ENCODE measurements at regions not wholly inside any gene's neighbourhood (a gene's known extent, or its start where the extent isn't known, plus 50 kb on each side); places are given as distances from the start of the nearest gene placed in this dataset.

GRCh38 chrX:39176105-39176504 lies 374.8 kb downstream of the MID1IP1 start (continued):
- TF ChIP-seq RAD21 (IDR thresholded peaks at IDR 0.05) = no peak

- no peaks in the 10 kb centered on the region for H3K27me3 ChIP-seq (ENCODE audit: control insufficient read depth in 4 of 4, insufficient read depth in 4 of 4, low read length in 3 of 4)
- WGBS = 86% methylated on average over 1 of the region's 1 CpG
- TF ChIP-seq ATF3 (IDR thresholded peaks at IDR 0.05) = no peak
- no peak for TF ChIP-seq NR2F2 (IDR thresholded peaks at IDR 0.05)
- TF ChIP-seq CTCF (IDR thresholded peaks at IDR 0.05; ENCODE audit: low read depth, low read length, missing input control) = no peak
- TF ChIP-seq REST (IDR thresholded peaks at IDR 0.05) = no peak
- no peak for TF ChIP-seq SP1 (IDR thresholded peaks at IDR 0.05)
- no peak for TF ChIP-seq TAF1 (conservative IDR thresholded peaks at IDR 0.05)
- TF ChIP-seq MAX (IDR thresholded peaks at IDR 0.05) = no peak
- no peak for TF ChIP-seq YY1 (IDR thresholded peaks at IDR 0.05)
- TF ChIP-seq EGR1 (IDR thresholded peaks at IDR 0.05; ENCODE audit: low read depth in 2 of 2) = no peak
- TF ChIP-seq ZBTB33 (IDR thresholded peaks at IDR 0.05) = no peak
- no peak for TF ChIP-seq HNF4A (conservative IDR thresholded peaks at IDR 0.05)
- TF ChIP-seq JUND (IDR thresholded peaks at IDR 0.05) = no peak
- no peak for TF ChIP-seq RXRA (IDR thresholded peaks at IDR 0.05)
- TF ChIP-seq FOXA1 (IDR thresholded peaks at IDR 0.05) = no peak
- TF ChIP-seq RAD21 (IDR thresholded peaks at IDR 0.05) = no peak
- TF ChIP-seq FOXA2 (IDR thresholded peaks at IDR 0.05) = no peak
- TF ChIP-seq HNF4G (IDR thresholded peaks at IDR 0.05) = no peak
- TF ChIP-seq GABPA (IDR thresholded peaks at IDR 0.05 in 1 of 2, conservative IDR thresholded peaks at IDR 0.05 in 1 of 2) = no peak
Measured at GRCh38 chrX:39189431-39189830, 388.2 kb downstream of the MID1IP1 start.

More at GRCh38 chrX:39189431-39189830, 388.2 kb downstream of the MID1IP1 start:
- H3K4me3 ChIP-seq (ENCODE audit: low read depth in 1 of 3, low read length in 3 of 3) = no peak overlapping the region
- no peaks in the 10 kb centered on the region for H3K36me3 ChIP-seq (ENCODE audit: control insufficient read depth in 4 of 4, insufficient read depth in 3 of 4, low read depth in 1 of 4, low read length in 3 of 4)
- no peak overlapping the region for H3K27ac ChIP-seq (ENCODE audit: low read depth in 1 of 2, low read length in 2 of 2)
- DNase-seq (ENCODE audit: low spot score) = no peak
- no peak overlapping the region for H3K9ac ChIP-seq (ENCODE audit: low read depth in 1 of 2, low read length in 2 of 2)
- H3K9me3 ChIP-seq (ENCODE audit: control insufficient read depth in 4 of 4, low read length in 3 of 4) = no peaks in the 10 kb centered on the region
- H3K4me1 ChIP-seq (ENCODE audit: control insufficient read depth in 4 of 4, insufficient read depth in 4 of 4, low read length in 3 of 4) = no peaks in the 10 kb centered on the region
